ENCODE measurements at regions not wholly inside any gene's neighbourhood (a gene's known extent, or its start where the extent isn't known, plus 50 kb on each side); places are given as distances from the start of the nearest gene placed in this dataset.

DNA sequence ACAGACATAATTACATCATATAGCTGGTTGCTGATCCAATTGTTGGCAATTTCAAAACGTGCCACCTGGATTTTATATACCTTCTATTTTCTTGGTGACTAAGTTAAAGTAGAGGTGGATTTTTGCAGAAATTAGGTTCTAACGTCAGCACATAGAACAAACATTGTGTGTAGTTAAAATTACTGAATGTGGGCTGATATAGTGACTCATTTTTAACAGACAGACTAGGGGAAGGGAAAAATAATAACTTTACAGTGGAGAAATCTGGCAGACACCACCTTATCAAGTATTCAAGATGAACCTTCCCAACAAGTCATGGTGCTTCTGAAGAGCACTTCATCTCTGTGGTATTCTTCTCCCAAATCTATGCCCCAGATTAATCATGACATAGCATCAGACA is 134.5 kb downstream of the UCHL1 start:
- no peak for ATAC-seq
- TF ChIP-seq ESRRG (CRISPR knock-in tag; IDR thresholded peaks at IDR 0.05) = no peak
- TF ChIP-seq BACH2 (CRISPR knock-in tag; IDR thresholded peaks at IDR 0.05; ENCODE audit: borderline replicate concordance) = no peak
- no peak for TF ChIP-seq CSDC2 (CRISPR knock-in tag; IDR thresholded peaks at IDR 0.05)
- TF ChIP-seq ZNF8 (CRISPR knock-in tag; IDR thresholded peaks at IDR 0.05) = no peak
- TF ChIP-seq ZNF70 (CRISPR knock-in tag; IDR thresholded peaks at IDR 0.05) = no peak
- no peak for TF ChIP-seq PPARA (CRISPR knock-in tag; IDR thresholded peaks at IDR 0.05; ENCODE audit: borderline replicate concordance)
- no peak for TF ChIP-seq TCF4 (CRISPR knock-in tag; IDR thresholded peaks at IDR 0.05; ENCODE audit: borderline replicate concordance)
- TF ChIP-seq ZC3H10 (CRISPR knock-in tag; IDR thresholded peaks at IDR 0.05) = no peak
- TF ChIP-seq SNAI2 (CRISPR knock-in tag; IDR thresholded peaks at IDR 0.05) = no peak
- TF ChIP-seq ARNTL (CRISPR knock-in tag; IDR thresholded peaks at IDR 0.05; ENCODE audit: borderline replicate concordance, low read depth) = no peak

DNA sequence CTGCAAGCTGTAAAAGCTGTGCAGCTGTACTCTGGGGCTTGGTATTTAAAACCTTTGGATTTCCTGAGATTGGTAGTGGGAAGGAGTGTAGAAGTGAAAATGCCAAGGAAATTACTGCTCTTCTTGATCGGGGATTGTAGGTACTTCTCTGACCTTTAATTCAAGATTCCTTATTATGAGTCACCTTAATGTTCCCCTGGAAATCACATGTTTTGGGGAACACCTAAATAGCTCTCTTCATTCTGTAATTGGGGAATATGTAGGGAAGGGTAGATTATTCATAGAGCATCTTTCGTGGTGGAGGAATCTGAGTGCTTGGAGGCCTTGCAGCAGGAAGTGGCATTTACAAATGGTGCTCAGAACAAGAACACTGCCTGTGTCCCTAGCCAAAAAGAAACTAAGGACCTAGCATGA is 137.8 kb downstream of the UCHL1 start:
- TF ChIP-seq, protein P1, sequence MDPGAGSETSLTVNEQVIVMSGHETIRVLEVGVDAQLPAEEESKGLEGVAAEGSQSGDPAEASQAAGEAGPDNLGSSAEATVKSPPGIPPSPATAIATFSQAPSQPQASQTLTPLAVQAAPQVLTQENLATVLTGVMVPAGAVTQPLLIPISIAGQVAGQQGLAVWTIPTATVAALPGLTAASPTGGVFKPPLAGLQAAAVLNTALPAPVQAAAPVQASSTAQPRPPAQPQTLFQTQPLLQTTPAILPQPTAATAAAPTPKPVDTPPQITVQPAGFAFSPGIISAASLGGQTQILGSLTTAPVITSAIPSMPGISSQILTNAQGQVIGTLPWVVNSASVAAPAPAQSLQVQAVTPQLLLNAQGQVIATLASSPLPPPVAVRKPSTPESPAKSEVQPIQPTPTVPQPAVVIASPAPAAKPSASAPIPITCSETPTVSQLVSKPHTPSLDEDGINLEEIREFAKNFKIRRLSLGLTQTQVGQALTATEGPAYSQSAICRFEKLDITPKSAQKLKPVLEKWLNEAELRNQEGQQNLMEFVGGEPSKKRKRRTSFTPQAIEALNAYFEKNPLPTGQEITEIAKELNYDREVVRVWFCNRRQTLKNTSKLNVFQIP (CRISPR knock-in tag; IDR thresholded peaks at IDR 0.05; ENCODE audit: borderline replicate concordance, low read depth) = no peak
- TF ChIP-seq RARB (CRISPR knock-in tag; IDR thresholded peaks at IDR 0.05) (no peak), OSR1 (CRISPR knock-in tag; IDR thresholded peaks at IDR 0.05) (no peak), TOX (CRISPR knock-in tag; IDR thresholded peaks at IDR 0.05; ENCODE audit: borderline replicate concordance) (no peak)
- ATAC-seq = no peak

DNA sequence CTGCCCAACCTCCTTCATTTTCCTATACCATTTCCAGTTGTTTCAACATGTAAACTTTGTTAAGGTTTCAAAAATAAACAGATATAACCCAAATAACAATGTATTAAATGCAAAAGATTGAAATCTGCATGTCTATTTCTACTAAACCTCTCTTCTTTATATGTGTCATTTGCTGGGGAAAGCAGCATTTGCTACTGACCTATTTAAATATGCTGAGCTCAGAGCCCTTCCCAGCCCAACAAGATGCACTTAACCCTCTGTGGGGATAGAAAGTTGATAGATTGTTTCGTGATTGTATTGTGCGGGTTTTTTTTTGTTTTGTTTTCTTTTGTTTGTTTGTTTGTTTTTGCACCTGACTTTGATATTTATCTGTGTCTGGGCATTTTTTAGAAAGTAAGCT is 139.5 kb downstream of the UCHL1 start:
- ATAC-seq = no peak
- TF ChIP-seq, protein P2, sequence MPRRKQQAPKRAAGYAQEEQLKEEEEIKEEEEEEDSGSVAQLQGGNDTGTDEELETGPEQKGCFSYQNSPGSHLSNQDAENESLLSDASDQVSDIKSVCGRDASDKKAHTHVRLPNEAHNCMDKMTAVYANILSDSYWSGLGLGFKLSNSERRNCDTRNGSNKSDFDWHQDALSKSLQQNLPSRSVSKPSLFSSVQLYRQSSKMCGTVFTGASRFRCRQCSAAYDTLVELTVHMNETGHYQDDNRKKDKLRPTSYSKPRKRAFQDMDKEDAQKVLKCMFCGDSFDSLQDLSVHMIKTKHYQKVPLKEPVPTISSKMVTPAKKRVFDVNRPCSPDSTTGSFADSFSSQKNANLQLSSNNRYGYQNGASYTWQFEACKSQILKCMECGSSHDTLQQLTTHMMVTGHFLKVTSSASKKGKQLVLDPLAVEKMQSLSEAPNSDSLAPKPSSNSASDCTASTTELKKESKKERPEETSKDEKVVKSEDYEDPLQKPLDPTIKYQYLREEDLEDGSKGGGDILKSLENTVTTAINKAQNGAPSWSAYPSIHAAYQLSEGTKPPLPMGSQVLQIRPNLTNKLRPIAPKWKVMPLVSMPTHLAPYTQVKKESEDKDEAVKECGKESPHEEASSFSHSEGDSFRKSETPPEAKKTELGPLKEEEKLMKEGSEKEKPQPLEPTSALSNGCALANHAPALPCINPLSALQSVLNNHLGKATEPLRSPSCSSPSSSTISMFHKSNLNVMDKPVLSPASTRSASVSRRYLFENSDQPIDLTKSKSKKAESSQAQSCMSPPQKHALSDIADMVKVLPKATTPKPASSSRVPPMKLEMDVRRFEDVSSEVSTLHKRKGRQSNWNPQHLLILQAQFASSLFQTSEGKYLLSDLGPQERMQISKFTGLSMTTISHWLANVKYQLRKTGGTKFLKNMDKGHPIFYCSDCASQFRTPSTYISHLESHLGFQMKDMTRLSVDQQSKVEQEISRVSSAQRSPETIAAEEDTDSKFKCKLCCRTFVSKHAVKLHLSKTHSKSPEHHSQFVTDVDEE (CRISPR knock-in tag; IDR thresholded peaks at IDR 0.05) = no peak
- TF ChIP-seq ESRRG (CRISPR knock-in tag; IDR thresholded peaks at IDR 0.05) (no peak), ZFP3 (CRISPR knock-in tag; IDR thresholded peaks at IDR 0.05) (no peak), ISL1 (CRISPR knock-in tag; IDR thresholded peaks at IDR 0.05) (no peak), RARB (CRISPR knock-in tag; IDR thresholded peaks at IDR 0.05) (no peak), ARNTL (CRISPR knock-in tag; IDR thresholded peaks at IDR 0.05; ENCODE audit: borderline replicate concordance, low read depth) (no peak), ZNF70 (CRISPR knock-in tag; IDR thresholded peaks at IDR 0.05) (no peak), SNAI2 (CRISPR knock-in tag; IDR thresholded peaks at IDR 0.05) (no peak), TOX (CRISPR knock-in tag; IDR thresholded peaks at IDR 0.05; ENCODE audit: borderline replicate concordance) (no peak), ZNF565 (CRISPR knock-in tag; conservative IDR thresholded peaks at IDR 0.05; ENCODE audit: low read depth) (no peak), ZNF8 (CRISPR knock-in tag; IDR thresholded peaks at IDR 0.05) (no peak), TCF4 (CRISPR knock-in tag; IDR thresholded peaks at IDR 0.05; ENCODE audit: borderline replicate concordance) (no peak), PPARA (CRISPR knock-in tag; IDR thresholded peaks at IDR 0.05; ENCODE audit: borderline replicate concordance) (no peak)
- TF ChIP-seq, protein P3, sequence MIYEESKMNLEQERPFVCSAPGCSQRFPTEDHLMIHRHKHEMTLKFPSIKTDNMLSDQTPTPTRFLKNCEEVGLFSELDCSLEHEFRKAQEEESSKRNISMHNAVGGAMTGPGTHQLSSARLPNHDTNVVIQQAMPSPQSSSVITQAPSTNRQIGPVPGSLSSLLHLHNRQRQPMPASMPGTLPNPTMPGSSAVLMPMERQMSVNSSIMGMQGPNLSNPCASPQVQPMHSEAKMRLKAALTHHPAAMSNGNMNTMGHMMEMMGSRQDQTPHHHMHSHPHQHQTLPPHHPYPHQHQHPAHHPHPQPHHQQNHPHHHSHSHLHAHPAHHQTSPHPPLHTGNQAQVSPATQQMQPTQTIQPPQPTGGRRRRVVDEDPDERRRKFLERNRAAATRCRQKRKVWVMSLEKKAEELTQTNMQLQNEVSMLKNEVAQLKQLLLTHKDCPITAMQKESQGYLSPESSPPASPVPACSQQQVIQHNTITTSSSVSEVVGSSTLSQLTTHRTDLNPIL (CRISPR knock-in tag; IDR thresholded peaks at IDR 0.05; ENCODE audit: low read depth) = no peak
- TF ChIP-seq, protein P1 (CRISPR knock-in tag; IDR thresholded peaks at IDR 0.05; ENCODE audit: borderline replicate concordance, low read depth) = no peak
- TF ChIP-seq, protein P4, sequence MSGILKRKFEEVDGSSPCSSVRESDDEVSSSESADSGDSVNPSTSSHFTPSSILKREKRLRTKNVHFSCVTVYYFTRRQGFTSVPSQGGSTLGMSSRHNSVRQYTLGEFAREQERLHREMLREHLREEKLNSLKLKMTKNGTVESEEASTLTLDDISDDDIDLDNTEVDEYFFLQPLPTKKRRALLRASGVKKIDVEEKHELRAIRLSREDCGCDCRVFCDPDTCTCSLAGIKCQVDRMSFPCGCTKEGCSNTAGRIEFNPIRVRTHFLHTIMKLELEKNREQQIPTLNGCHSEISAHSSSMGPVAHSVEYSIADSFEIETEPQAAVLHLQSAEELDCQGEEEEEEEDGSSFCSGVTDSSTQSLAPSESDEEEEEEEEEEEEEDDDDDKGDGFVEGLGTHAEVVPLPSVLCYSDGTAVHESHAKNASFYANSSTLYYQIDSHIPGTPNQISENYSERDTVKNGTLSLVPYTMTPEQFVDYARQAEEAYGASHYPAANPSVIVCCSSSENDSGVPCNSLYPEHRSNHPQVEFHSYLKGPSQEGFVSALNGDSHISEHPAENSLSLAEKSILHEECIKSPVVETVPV (CRISPR knock-in tag; IDR thresholded peaks at IDR 0.05) = no peak
